NT2/D1 (cell line): ENCODE measurements at regions not wholly inside any gene's neighbourhood (a gene's known extent, or its start where the extent isn't known, plus 50 kb on each side); places are given as distances from the start of the nearest gene placed in this dataset.

Experiments used
- SUZ12 ChIP-seq: IDR thresholded peaks from 2 replicates; pipeline ENCODE4 v1.6.1; 2011; ENCODE audit not compliant: insufficient read length, insufficient read depth; ENCODE audit errors: extremely low read depth
- ZNF274 ChIP-seq: IDR thresholded peaks from 2 replicates; pipeline ENCODE4 v1.6.1; 2011; ENCODE audit warnings: mild to moderate bottlenecking, low read depth, low read length

- no peak for TF ChIP-seq SUZ12
- TF ChIP-seq ZNF274, result no peak
Measured at GRCh38 chr22:48710410-48710809, 1117.3 kb downstream of the BRD1 start.
